ENCODE measurements at regions not wholly inside any gene's neighbourhood (a gene's known extent, or its start where the extent isn't known, plus 50 kb on each side); places are given as distances from the start of the nearest gene placed in this dataset.
"Not testable (repeated sequence)": the region's sequence is repeated elsewhere in the genome, so short reads cannot be mapped to it uniquely, and the experiment has no call there.

DNA sequence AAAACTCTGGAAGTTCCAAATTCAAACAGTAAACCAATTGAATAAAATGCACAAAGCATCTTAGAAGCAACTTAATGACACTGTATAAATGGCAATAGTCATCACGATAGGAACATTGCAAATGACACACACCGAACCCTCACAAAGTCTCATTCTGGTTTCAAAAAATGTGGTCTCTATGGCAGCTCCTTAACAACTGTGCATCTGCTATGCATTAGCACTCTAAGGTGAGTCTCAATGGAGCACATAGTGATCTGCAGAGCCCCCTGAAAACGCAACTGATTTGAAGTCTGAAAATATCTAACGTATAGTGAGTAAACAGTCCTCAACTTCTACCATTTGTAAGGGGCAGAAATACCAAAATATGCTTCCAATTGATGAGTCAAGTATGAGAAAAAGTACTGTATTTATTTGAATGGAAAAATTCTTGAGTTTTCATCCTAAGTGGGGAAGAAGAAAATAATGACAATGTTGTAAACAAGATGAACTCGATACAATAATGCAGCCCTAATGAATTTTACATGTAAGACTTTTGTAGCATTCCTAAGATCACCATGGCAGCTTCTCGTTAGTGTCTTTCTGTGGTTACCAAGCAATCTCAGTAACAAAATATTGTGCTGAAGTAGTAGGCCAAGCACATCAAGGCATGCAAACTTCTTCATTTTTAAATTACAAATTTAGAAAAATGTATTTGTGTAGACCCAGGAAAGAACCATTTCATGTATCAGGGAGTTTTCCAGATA is 517.5 kb upstream of the FAM174A start:
- no peak for DNase-seq (ENCODE audit: low spot score)

DNA sequence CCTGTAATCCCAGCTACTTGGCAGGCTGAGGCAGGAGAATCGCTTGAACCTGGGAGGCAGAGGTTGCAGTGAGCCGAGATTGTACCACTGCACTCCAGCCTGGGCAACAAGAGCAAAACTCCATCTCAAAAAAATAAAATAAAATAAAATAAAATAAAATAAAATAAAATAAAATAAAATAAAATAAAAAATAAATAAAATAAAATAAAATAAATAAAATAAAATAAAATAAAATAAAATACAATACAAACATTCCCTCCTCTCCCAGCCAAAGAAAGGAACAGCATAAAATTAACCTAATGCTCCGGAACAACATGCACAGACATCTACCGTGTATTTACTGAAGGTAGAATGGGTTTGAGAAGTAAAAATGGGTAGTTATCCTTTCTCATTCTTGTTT is 521.9 kb upstream of the FAM174A start:
- not testable (repeated sequence) for DNase-seq (ENCODE audit: low spot score)

DNA sequence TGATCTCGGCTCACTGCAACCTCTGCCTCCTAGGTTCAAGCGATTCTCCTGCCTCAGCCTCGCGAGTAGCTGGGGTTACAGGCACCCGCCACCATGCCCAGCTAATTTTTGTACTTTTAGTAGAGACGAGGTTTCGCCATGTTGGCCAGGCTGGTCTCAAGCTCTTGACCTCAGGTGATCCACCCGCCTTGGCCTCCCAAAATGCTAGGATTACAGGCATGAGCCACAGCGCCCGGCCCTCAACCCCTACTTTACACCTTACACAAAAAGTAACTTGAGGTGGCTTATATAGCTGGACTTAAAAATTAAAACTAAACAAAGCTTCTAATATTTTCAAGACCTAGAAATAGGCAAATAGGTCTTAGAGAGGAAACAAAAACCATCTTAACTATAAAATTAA is 524.0 kb upstream of the FAM174A start:
- not testable (repeated sequence) for DNase-seq (ENCODE audit: low spot score)

DNA sequence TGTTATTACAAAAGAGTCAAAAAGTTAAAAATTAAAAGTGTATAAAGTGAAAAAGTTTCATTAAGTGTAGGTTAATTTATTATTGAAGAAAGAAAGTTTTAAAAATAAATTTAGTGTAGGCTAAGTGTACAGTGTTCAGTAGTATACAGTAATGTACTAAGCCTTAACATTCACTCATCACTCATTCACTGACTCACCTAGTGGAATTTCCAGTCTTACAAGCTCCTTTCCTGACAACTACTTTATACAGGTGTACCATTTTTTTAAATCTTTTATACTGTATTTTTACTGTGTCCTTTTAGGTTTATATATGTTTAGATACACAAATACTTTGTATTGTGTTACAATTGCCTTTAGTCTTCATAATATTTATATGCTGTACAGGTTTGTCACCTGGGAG is 530.2 kb upstream of the FAM174A start:
- DNase-seq (ENCODE audit: low spot score) = no peak

DNA sequence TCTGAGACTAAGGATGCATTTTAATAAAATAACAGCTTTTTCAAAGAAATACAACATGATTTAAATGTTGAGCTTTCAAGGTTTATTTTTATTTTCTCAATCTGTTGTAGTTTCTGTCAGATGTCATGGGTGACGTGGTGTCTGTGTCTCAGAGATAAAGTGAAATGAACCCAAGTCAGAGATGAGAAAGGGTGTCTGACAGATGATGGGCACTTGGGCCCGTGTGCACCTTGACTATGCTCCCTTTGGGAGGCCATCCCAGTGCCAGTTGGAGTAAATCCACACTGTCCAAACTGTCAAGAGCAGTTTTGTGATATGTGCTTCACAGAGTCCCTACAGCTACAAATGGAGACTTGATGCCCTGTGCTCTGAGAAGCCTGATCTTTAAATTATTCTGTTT is 536.9 kb upstream of the FAM174A start:
- no peak for DNase-seq (ENCODE audit: low spot score)

DNA sequence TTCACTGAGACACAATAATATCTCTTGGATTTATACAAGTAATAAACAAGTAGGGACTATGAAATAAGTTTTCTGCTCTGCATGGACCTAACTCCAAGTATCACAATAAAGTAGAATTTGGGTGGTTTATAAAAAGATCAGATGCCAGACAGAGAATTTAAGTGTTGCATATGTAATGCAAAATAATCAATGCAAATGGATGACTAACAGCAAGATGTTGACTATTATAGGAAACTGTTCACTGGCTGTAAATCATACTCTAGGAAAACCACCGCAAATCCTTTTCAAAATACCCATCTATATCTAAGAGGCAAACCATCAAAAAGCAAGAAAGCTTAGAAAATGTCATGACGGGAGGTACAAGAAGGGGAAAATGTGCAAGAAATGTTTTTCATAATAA is 539.8 kb upstream of the FAM174A start:
- no peak for DNase-seq (ENCODE audit: low spot score)

DNA sequence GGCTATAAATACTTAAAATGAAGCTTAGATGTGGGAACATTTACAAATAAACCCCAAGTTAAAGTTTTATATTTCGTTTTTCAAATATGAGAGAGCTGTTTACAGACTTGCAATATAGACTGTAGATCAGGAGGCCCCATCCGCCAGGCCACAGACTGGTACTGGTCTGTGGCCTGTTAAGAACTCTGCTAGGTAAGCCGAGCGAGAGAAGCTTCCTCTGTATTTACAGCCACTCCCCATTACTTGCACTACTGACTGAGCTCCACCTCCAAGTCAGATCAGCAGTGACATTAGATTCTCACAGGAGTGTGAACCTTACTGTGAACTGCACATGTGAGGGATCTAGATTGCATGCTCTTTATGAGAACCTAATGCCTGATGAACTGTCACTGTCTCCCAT is 561.4 kb upstream of the FAM174A start:
- DNase-seq (ENCODE audit: low spot score) = no peak

DNA sequence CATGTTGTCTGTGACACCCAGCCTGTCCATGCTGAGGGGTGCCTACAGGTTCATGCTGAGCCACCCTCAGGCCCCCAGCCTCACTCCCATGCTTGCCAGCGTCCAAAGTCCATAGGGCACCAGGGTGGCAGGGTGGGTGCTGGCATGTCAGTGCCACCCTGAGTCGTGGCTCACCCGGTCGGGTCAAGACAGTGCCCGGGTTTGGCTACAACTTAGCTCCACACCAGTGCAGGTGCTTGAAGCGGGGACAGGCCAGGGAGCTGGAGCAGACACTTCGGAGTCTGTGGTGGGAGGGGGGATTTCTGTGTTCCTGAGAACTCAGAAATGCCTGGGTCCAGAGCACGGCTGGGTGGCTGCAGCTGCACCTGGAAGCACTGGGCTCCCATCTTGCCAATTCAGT is 579.2 kb upstream of the FAM174A start:
- DNase-seq (ENCODE audit: low spot score) = no peak

DNA sequence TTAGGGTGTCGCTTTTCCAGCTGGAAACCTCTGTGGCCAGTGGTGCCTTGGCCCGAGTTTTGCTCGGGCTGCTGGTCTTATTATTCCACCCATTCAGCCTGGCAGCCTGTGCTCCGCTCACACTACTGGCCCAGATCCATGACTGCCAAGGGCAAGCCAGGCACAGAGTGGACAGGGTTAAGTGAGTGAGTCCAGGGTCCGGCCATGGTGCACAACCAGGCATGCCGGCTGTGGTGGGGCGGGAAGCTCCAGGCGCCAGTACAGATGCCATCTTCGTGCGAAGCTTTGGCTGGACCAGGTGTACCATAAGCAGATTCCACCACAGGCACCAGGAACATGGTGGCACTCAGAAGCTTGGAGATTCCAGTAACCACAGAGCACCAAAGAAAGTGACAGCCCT is 580.2 kb upstream of the FAM174A start:
- no peak for DNase-seq (ENCODE audit: low spot score)

DNA sequence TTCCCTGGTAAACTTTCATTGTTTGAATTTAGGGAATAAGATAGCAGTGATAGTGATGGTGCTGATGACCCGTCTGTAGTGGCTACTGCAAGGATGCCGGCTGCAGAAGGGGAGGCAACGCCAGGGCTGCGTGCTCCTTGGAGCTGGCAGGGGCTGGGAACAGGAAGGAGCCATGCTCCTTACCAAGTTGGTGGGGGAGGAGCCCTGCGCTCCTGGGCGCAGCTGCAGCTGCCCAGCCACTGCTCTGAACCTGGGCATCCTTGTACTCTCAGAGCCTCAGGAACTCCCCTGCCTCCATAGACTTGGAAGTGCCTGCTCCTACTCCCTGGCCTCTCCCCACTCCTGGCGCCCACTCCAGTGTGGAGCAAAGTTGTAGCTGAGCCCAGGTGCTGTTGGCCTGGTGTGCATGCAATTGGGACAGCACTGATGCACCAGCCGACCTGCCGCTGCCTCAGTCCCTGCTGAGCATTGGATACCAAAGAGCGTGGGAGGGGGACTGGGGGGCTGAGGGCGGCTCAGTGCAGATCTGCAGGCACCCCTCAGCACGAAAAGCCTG is 585.1 kb upstream of the FAM174A start:
- no peak for DNase-seq (ENCODE audit: low spot score)

DNA sequence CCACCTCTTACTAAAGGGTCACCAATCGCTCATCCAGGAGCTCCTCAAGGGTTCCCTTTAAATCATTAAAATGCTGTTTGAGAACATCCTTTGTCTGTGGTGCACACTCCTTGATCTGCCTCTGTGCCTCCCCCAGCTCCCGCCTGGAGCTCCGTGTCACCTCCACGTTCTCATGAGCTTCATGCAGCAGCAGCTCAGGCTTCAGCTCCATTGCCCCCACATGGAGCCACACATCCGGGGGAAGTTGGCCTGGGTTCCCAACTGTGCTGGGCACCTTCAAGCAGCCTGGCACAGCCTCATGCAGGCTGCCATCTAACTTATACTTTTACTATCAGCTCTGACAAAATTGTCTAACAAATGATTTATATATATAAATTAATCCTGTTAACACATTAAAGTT is 585.8 kb upstream of the FAM174A start:
- DNase-seq (ENCODE audit: low spot score) = no peak

DNA sequence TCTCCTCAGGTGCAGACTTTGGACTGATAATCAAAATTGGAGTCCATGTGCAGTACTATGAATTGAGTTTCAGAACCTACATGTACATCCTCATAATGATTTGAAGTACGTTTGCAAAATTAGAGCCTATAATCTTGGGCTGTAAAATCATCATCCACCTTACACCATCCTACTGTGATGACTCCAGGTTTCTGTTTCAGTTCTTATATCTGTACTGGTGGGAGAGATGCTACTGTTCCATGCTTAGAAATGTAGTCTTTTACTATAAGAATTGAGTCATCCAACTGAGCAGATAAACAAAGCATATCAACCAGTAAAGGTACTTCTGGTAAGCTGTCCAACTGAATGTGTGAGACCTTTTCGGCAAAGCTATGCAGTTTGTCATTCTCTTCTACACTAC is 586.3 kb upstream of the FAM174A start:
- no peak for DNase-seq (ENCODE audit: low spot score)

DNA sequence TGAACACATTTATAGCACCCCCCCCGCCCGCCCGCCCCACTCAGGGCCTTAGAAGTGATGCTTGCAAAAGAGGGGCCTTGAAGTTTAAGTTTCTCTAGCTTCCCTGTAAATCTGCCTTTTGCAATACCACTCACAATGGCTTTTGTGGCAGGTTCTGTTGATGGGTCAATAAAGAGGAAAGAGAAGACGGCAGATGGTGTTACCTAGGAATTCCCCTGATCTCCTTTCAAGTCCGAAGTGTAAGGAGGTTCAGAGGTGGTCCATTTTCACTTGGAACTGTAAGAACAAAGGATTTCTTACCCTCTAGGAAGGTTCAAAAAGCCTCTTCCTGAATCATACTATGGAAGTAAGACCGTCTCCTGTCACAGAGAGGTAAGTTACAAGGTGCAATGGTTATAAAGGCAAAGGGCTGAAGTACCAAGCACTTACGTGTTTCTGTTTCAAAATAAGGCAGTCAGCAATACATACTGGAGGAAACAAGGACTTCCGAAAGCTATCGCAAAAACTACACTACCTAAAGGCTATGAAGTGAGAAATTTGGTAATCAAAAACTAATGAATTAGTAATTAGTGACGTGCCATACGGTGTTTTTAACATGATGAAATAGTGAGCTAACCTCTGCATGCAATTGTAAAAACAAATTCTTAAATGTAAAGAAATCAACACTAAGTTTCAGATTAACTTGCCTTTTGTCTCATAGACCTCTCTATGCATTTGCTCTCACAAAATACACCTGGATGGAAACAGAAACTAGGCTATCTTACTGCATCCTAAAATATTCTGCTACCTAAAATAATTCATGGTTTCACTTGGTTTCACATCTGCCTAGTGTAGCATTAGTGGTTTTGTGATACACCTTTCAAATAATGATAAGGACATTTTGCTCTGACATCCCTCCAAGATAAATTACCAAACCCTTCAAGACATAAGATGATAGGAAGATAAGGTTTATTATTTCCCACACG is 589.4 kb upstream of the FAM174A start:
- no peak for DNase-seq (ENCODE audit: low spot score)

DNA sequence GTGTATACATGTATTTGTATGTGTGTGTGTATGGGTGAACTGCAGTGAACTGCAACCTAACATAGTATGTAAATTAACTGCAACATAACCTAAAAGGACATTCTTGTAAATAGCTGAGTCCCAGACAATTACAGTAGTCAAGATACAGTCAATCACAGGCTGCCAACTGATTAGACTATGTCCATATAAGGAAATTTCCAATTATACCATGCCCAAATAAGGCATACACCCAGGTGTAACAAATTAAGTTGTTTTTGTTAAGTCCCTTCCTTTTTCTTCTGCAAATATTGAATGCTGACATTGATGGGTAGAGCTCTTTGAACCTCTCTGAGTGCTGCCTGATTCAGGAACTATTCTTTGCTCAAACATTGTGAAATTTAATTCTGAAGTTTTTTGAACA is 594.6 kb upstream of the FAM174A start:
- DNase-seq (ENCODE audit: low spot score) = no peak

DNA sequence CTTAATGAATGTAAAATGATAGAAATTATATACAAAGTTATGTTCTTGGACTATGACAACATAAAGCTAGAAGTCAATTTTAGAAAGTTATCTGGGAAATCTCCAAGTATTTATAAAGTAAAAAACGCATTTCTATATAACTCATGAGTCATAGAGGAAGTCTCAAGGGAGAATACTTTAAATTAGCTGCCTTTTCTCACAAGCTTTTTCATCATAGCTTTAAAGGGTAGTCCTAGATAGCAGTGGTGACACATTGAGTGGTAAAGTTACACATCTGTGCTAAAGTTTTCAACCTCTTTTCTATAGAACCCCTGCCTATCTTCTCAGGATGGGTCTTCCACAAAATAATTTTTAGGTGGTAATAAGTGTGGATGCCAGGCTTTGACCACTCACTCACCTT is 598.3 kb upstream of the FAM174A start:
- no peak for DNase-seq (ENCODE audit: low spot score)

DNA sequence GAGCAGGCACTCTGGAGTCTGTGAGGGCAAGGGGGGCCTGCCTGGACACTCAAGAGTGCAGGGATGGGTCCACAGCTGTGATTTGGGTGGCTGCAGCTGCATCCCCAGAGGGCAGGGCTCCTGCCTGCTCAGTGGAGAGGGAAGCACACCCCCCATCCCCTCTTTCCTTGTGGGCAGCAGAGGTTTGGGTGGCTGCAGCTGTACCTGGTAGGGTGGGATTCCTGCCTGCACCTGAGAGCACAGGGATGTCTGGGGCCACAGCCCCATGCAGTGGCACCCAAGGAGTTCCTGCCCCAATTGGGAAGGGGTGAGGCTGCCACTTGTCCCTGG is 605.4 kb upstream of the FAM174A start:
- DNase-seq (ENCODE audit: low spot score) = no peak

DNA sequence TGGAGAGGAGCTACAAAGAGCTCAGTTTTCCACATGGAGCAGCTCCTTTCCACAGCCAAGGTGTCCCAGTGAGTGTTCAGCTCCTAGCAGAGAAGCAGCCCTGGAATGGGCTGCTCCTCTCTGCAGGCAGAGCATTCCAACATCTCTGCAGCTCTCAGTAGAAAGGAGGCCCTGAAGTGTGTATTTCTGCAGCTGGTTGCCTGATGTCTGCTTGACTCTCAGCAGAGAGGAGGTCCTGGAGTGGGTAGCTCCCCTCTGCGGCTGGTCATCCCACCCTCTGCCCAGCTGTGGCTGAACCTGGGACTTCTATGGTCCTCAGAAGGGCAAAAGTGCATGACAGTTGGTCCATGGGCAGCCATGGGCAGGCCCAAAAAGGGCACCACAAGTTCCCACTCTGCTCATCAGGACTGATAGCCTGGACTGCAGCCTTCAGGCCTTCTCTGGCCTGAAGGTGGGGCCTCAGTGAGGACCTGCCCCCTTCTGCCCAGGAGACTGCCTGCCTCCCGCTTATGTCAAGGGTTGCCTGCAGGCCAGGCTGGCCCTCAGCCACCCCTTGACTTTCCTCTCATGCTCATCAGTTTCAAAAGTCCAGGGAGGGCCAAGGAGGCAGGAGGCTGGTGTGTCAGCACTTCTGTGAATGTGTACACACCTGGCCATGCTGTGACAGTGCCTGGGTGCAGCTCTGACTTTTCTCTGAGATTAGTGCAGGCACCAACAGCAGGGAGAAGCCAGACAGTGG is 605.9 kb upstream of the FAM174A start:
- DNase-seq (ENCODE audit: low spot score) = no peak

DNA sequence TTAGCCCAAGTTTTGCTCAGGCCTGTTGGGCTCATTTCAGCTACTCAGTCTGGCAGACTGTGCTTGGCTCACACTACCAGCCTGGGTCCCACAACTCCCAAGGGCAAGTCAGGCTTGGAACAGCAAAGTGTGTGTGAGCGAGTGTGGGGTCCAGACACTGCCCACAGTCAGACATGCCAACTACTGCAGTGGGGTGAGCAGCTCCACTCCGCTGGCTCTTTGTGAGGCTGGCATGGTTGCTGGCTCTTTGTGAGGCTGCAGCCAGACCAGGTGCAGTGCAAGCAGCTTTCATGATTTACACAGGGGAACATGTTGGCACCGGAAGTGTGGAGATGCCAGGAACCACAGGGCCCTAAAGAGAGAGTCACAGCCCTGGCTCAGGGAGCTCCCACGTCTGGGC is 606.7 kb upstream of the FAM174A start:
- DNase-seq (ENCODE audit: low spot score) = no peak

DNA sequence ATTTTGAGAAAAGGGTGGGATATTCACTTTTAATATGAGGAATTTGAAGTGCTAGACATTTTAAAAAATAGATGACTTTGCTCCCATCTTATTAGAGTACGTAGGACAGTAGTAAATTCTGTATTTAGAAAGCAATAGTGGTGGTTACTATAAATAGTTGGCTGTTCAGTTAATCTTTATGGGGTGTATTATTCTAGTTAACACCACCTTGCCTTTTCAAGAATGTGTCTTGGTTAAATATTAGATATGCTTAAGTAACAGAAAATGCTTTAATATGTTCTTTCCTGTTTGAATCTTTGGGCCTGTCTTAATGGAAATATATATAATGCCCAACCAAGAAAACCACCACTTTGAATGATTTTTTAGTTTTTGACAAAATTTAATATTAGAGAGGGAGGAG is 608.7 kb upstream of the FAM174A start:
- DNase-seq (ENCODE audit: low spot score) = no peak

DNA sequence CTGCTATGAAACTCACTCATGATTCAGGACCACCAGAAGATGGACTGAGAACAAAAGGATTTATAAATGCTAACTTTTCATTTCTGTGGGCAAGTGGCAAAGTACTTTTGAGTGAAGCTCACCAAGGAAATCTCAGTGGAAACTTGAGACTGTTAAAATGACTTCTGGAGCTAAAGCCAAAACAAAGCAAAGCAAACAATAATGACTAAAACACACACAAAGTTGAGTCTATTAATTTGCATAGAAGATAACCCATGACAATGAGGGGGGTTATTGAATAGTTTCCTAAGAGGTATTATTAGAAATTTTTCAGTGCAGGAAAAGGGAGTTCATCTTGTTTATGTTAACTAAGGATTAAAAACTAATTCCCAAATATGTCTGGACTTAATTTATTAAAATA is 612.8 kb upstream of the FAM174A start:
- DNase-seq (ENCODE audit: low spot score) = no peak

DNA sequence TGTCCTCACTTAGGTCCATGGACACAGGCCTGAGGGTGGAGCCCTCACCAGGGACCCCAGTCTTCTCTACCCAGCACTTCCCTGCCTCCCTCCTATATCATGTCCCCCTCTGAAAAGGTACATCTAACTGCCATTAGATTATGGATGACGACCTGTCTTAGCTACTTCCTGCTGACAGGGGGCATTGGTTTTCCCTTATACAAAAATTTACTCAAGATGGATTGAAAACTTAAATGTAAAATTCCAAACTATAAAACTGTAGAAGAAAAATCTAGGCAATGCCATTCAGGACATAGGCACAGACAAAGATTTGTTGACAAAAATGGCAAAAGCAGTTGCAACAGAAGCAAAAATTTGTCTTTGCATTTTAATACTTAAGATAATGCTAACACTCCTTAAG is 623.2 kb upstream of the FAM174A start:
- DNase-seq (ENCODE audit: low spot score) = no peak

DNA sequence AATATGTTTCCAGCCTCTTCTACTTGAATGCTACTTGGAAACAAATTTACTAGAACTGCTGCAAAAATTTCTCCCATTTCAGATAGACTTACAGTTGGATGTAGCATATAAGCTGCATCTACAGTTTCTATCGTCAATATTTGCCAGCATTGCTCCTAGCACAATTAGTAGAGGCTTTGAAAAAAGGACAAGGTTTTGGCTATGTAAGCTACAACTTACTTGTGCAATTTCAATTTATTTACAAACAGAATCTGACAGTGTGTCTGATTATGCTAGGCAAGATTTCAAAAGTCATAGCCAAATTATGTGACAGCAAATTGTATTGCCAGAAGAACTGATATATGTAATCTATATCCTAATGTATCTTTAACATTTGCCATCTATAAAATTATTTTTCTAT is 628.4 kb upstream of the FAM174A start:
- no peak for DNase-seq (ENCODE audit: low spot score)

DNA sequence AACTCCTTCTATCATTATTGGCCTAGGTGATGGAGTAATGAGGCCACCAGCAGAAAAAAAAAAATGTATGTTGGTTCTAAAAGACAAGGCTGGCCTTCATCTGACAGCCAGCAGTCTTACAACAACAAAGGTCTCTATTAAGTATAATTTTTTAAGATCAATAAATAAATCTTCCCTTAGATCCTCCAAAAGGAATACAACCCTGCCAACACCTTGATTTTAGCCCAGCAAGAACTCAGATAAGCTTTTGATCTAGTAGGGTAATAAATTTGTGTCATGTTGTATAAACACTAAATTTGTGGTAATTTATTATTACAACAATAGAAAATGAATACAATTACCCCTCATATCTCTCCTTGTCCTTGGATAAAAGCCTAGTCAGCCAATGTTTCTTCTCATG is 633.2 kb upstream of the FAM174A start:
- DNase-seq (ENCODE audit: low spot score) = no peak

Measured in Ammon's horn (tissue), 1 donor.